Nephron progenitor cell (in vitro differentiated cells): ENCODE measurements at regions not wholly inside any gene's neighbourhood (a gene's known extent, or its start where the extent isn't known, plus 50 kb on each side); places are given as distances from the start of the nearest gene placed in this dataset.

Experiments
- DNase-seq: peaks from one replicate; pipeline ENCODE4 v3.0.0; 2021
- H3K27ac Mint-ChIP-seq: 2 replicates; pipeline ENCODE4 v1.8.0; 2021; ENCODE audit warnings: mild to moderate bottlenecking, moderate library complexity, mixed read lengths
- H3K27me3 Mint-ChIP-seq: 2 replicates; pipeline ENCODE4 v1.8.0; 2021; ENCODE audit warnings: mild to moderate bottlenecking, low read depth, mixed read lengths; ENCODE audit not compliant: poor library complexity
- H3K36me3 Mint-ChIP-seq: 2 replicates; pipeline ENCODE4 v1.8.0; 2021; ENCODE audit warnings: low read depth, mixed read lengths
- H3K4me1 Mint-ChIP-seq: 2 replicates; pipeline ENCODE4 v1.8.0; 2021; ENCODE audit warnings: mixed read lengths
- H3K4me3 Mint-ChIP-seq: 2 replicates; pipeline ENCODE4 v1.8.0; 2021; ENCODE audit warnings: mild to moderate bottlenecking, moderate library complexity, mixed read lengths
- H3K9me3 Mint-ChIP-seq: 2 replicates; pipeline ENCODE4 v1.8.0; 2021; ENCODE audit warnings: mild to moderate bottlenecking, moderate library complexity, mixed read lengths
- CTCF ChIP-seq: fragments of 200-600 bp; sonication (generic); IDR thresholded peaks from 2 replicates; pipeline ENCODE4 v1.5.0; 2021; ENCODE audit warnings: antibody characterized with exemption

GRCh38 chr12:125193376-125194152 is 128.3 kb downstream of the AACS start:
- Mint-ChIP-seq H3K4me1 (peaks cover 30% of the 10 kb centered on the region), H3K27ac (no peak overlapping the region), H3K36me3 (no peaks in the 10 kb centered on the region), H3K4me3 (no peak overlapping the region), H3K9me3 (no peaks in the 10 kb centered on the region), H3K27me3 (peaks cover 64% of the 10 kb centered on the region)
- TF ChIP-seq CTCF = no peak
- no peak for DNase-seq

GRCh38 chr12:125194163-125194773 is 129.0 kb downstream of the AACS start:
- Mint-ChIP-seq H3K27ac (no peak overlapping the region), H3K4me3 (no peak overlapping the region), H3K27me3 (peaks cover 57% of the 10 kb centered on the region), H3K9me3 (no peaks in the 10 kb centered on the region), H3K4me1 (peaks cover 23% of the 10 kb centered on the region), H3K36me3 (no peaks in the 10 kb centered on the region)
- TF ChIP-seq CTCF = no peak
- peak; percentile 42 for DNase-seq

GRCh38 chr12:125194987-125195386 is 129.8 kb downstream of the AACS start:
- H3K27me3 Mint-ChIP-seq = peaks cover 50% of the 10 kb centered on the region
- H3K27ac Mint-ChIP-seq = no peak overlapping the region
- H3K4me3 Mint-ChIP-seq = no peak overlapping the region
- no peaks in the 10 kb centered on the region for H3K36me3 Mint-ChIP-seq
- TF ChIP-seq CTCF = no peak
- DNase-seq = no peak
- H3K9me3 Mint-ChIP-seq = peaks cover 4% of the 10 kb centered on the region
- H3K4me1 Mint-ChIP-seq = peaks cover 15% of the 10 kb centered on the region

DNA sequence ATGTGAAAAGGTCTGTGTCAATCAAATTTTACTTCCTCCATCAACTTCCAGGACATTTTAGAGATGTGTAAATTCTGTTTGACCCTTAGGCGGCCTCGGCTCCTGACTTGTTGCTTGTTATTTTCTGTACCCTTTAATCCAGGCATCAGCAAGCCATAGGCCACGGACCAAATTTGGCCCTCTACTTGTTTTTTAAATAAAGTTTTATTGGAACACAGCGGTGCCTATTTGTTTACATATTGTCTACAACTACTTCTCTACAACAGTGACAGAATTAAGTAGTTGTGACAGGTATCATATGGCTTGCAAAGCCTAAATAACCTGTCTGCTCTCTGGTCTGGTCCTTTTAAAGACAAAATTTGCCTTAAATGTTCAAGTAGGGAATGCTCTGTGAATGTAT is 132.1 kb downstream of the AACS start:
- peaks cover 14% of the 10 kb centered on the region for H3K4me1 Mint-ChIP-seq
- no peak for TF ChIP-seq CTCF
- H3K4me3 Mint-ChIP-seq = no peak overlapping the region
- H3K27ac Mint-ChIP-seq = no peak overlapping the region
- no peaks in the 10 kb centered on the region for H3K36me3 Mint-ChIP-seq
- H3K9me3 Mint-ChIP-seq = peaks cover 4% of the 10 kb centered on the region
- peaks cover 32% of the 10 kb centered on the region for H3K27me3 Mint-ChIP-seq
- DNase-seq = no peak

DNA sequence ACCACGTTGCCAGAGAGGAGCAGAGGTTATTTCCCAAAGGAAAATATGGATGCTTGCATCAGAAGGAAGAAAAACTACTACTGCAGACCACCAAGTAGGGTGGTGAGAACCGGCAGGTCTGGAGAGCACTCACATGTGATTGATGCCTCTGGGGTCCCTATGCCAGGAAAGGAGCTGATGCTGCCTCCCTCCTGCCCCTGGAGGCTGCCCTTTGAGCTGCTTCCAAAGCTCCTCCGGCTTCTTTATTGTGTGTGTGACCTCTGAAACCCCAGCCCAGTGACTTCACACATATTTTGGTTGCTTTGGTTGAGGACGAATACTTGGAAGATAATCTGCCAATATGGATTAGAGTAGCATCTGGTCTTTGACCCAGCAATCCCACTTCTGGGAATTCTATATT is 133.4 kb downstream of the AACS start:
- Mint-ChIP-seq H3K4me1 (peaks cover 11% of the 10 kb centered on the region), H3K27me3 (peaks cover 27% of the 10 kb centered on the region), H3K36me3 (no peaks in the 10 kb centered on the region), H3K4me3 (no peak overlapping the region), H3K9me3 (peaks cover 8% of the 10 kb centered on the region), H3K27ac (no peak overlapping the region)
- DNase-seq = no peak
- TF ChIP-seq CTCF = no peak

DNA sequence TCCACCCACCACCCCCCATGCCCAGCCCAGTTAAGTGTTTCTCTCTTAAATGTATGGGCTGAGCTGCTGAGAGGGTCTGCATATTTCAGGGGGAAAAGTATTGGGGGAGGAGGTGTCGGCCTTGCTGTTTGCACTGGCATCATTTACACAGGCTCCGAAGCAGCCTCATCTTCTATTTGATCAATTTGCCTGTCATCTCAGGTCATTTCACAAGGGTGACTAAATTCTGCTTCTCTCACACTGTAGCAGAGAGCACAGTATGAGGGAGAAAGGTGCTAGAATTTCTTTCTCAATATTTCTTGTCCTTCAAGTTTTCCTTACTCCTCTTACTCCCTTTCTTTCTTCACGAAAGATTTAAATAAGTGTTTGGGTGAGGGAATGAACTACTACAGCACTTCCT is 135.9 kb downstream of the AACS start:
- no peak for TF ChIP-seq CTCF
- no peak overlapping the region for H3K27ac Mint-ChIP-seq
- peaks cover 9% of the 10 kb centered on the region for H3K27me3 Mint-ChIP-seq
- no peak overlapping the region for H3K4me3 Mint-ChIP-seq
- no peaks in the 10 kb centered on the region for H3K36me3 Mint-ChIP-seq
- DNase-seq = no peak
- H3K4me1 Mint-ChIP-seq = no peaks in the 10 kb centered on the region
- H3K9me3 Mint-ChIP-seq = peaks cover 8% of the 10 kb centered on the region
